Thoracic aorta (tissue), 2 donors: ENCODE measurements at regions not wholly inside any gene's neighbourhood (a gene's known extent, or its start where the extent isn't known, plus 50 kb on each side); places are given as distances from the start of the nearest gene placed in this dataset.

Source experiments
- ATAC-seq: fragments of 150-250 bp; one replicate; pipeline ENCODE4 v1.8.0; 2017; ENCODE audit warnings: low read depth; ENCODE audit not compliant: insufficient number of reproducible peaks, low FRiP score
- DNase-seq: peaks from one replicate; pipeline ENCODE4 v3.0.0-alpha.2; 2020; ENCODE audit warnings: low spot score
- H3K27ac ChIP-seq, 2 donors: fragments of 200-600 bp; sonication (generic); 1 replicate in 1 of 2; 2 replicates in 1 of 2; pipeline ENCODE4 v1.5.1; 2016; ENCODE audit warnings: mild to moderate bottlenecking in 2 of 2, moderate library complexity in 2 of 2
- H3K27me3 ChIP-seq: fragments of 200-600 bp; sonication (generic); replicated peaks from 2 replicates; pipeline ENCODE4 v1.6.0; 2016; ENCODE audit warnings: mild to moderate bottlenecking; ENCODE audit not compliant: insufficient read depth
- H3K36me3 ChIP-seq: fragments of 200-600 bp; sonication (generic); one replicate; pipeline ENCODE4 v1.5.1; 2016
- H3K4me1 ChIP-seq, 2 donors: fragments of 200-600 bp; sonication (generic); 1 replicate in 1 of 2; 2 replicates in 1 of 2; pipeline versions ENCODE4 v1.5.1 to v1.6.0; 2016; ENCODE audit warnings: low read depth in 2 of 2, mild to moderate bottlenecking in 1 of 2; ENCODE audit not compliant: control insufficient read depth in 1 of 2
- H3K4me3 ChIP-seq: fragments of 200-600 bp; sonication (generic); 2 replicates; pipeline ENCODE4 v1.5.1; 2016; ENCODE audit warnings: mild to moderate bottlenecking
- H3K9me3 ChIP-seq: fragments of 200-600 bp; sonication (generic); 2 replicates; pipeline ENCODE4 v1.5.1; 2016
- CTCF ChIP-seq: fragments of 200-600 bp; sonication (generic); IDR thresholded peaks from one replicate; pipeline ENCODE4 v1.5.1; 2019; ENCODE audit warnings: antibody characterized with exemption

- H3K9me3 ChIP-seq: no peaks in the 10 kb centered on the region
- no peaks in the 10 kb centered on the region for H3K36me3 ChIP-seq
- ATAC-seq (no peak), DNase-seq (no peak)
- H3K27me3 ChIP-seq: no peaks in the 10 kb centered on the region
- H3K27ac ChIP-seq: no peak overlapping the region
- no peak overlapping the region for H3K4me3 ChIP-seq
- no peak for TF ChIP-seq CTCF
- no peaks in the 10 kb centered on the region for H3K4me1 ChIP-seq
These were observed 305.5 kb upstream of the ISX start for GRCh38 chr22:34760276-34761008.

- DNase-seq (no peak), ATAC-seq (no peak)
- H3K27ac ChIP-seq: no peak overlapping the region
- no peaks in the 10 kb centered on the region for H3K27me3 ChIP-seq
- H3K4me1 ChIP-seq: no peaks in the 10 kb centered on the region
- no peaks in the 10 kb centered on the region for H3K9me3 ChIP-seq
- no peak for TF ChIP-seq CTCF
- H3K4me3 ChIP-seq: no peak overlapping the region
- no peaks in the 10 kb centered on the region for H3K36me3 ChIP-seq
These were observed 304.8 kb upstream of the ISX start for GRCh38 chr22:34761111-34761510.

GRCh38 chr22:34763496-34763895 is 302.5 kb upstream of the ISX start:
- no peak for DNase-seq

GRCh38 chr22:34765115-34765514 is 300.8 kb upstream of the ISX start:
- H3K27ac ChIP-seq: no peak overlapping the region
- no peaks in the 10 kb centered on the region for H3K27me3 ChIP-seq
- no peak overlapping the region for H3K4me3 ChIP-seq
- ATAC-seq: no peak
- no peaks in the 10 kb centered on the region for H3K4me1 ChIP-seq
- H3K36me3 ChIP-seq: no peaks in the 10 kb centered on the region
- TF ChIP-seq CTCF: no peak
- H3K9me3 ChIP-seq: no peaks in the 10 kb centered on the region
- DNase-seq: no peak

More at GRCh38 chr22:34763496-34763895, 302.5 kb upstream of the ISX start:
- TF ChIP-seq CTCF: no peak
- H3K9me3 ChIP-seq: no peaks in the 10 kb centered on the region
- no peaks in the 10 kb centered on the region for H3K27me3 ChIP-seq
- H3K36me3 ChIP-seq: no peaks in the 10 kb centered on the region
- no peaks in the 10 kb centered on the region for H3K4me1 ChIP-seq
- no peak overlapping the region for H3K27ac ChIP-seq
- H3K4me3 ChIP-seq: no peak overlapping the region
- no peak for ATAC-seq

- no peaks in the 10 kb centered on the region for H3K4me1 ChIP-seq
- H3K27me3 ChIP-seq: no peaks in the 10 kb centered on the region
- TF ChIP-seq CTCF: no peak
- ATAC-seq (no peak), DNase-seq (no peak)
- no peak overlapping the region for H3K27ac ChIP-seq
- H3K4me3 ChIP-seq: no peak overlapping the region
- H3K36me3 ChIP-seq: no peaks in the 10 kb centered on the region
- no peaks in the 10 kb centered on the region for H3K9me3 ChIP-seq
These were observed 296.6 kb upstream of the ISX start for GRCh38 chr22:34769361-34769760.
